ENCODE measurements at regions not wholly inside any gene's neighbourhood (a gene's known extent, or its start where the extent isn't known, plus 50 kb on each side); places are given as distances from the start of the nearest gene placed in this dataset.

GRCh38 chr2:168326572-168326971, 79.2 kb upstream of the STK39 start (continued):
- no peak for TF ChIP-seq TCF7L2 (IDR thresholded peaks at IDR 0.05; ENCODE audit: borderline replicate concordance, extremely low read depth, insufficient read depth, insufficient read length)

- no peaks in the 10 kb centered on the region for H3K79me2 ChIP-seq (ENCODE audit: insufficient read depth, low read length)
- H3K27me3 ChIP-seq (ENCODE audit: insufficient read depth, low read length): no peaks in the 10 kb centered on the region
- no peaks in the 10 kb centered on the region for H3K9me3 ChIP-seq (ENCODE audit: control insufficient read depth in 1 of 2, insufficient read depth in 1 of 2, low read depth in 1 of 2, low read length in 2 of 2)
- H3K9me2 ChIP-seq (ENCODE audit: insufficient read depth): no peaks in the 10 kb centered on the region
- no peak overlapping the region for H3K9ac ChIP-seq (ENCODE audit: low read length)
- H3K4me1 ChIP-seq (ENCODE audit: control insufficient read depth in 1 of 2, insufficient read depth in 2 of 2, low read length in 2 of 2): no peaks in the 10 kb centered on the region
- no TSS peak for BruUV-seq (replicated peaks)
- ATAC-seq: no peak
- no peak for DNase-seq (ENCODE audit: low read depth, low spot score)
- intact Hi-C loops (cut with micrococcal nuclease): no loop called here
- H3K4me2 ChIP-seq (ENCODE audit: low read length): no peak overlapping the region
- TF ChIP-seq EGR1 (IDR thresholded peaks at IDR 0.05; ENCODE audit: low read depth): no peak
- H3K27ac ChIP-seq (ENCODE audit: low read depth, low read length): no peak overlapping the region
- ChIA-PET RAD21 (ENCODE audit: low non-redundant PET in 1 of 2, low total read pairs in 2 of 2, uncharacterized antibody in 2 of 2, unreplicated experiment in 2 of 2) (no interaction called here), POLR2A (no interaction called here), CTCF (no interaction called here)
- H2AFZ ChIP-seq (ENCODE audit: low read depth, low read length, poor library complexity, severe bottlenecking): peak overlapping the region; percentile 23
- H4K20me1 ChIP-seq (ENCODE audit: insufficient read depth): no peaks in the 10 kb centered on the region
- no peak overlapping the region for H3K4me3 ChIP-seq (replicated peaks in 1 of 2; ENCODE audit: low read depth in 1 of 2, low read length in 2 of 2)
- H3K36me3 ChIP-seq (ENCODE audit: control insufficient read depth in 1 of 2, insufficient read depth in 2 of 2, low read length in 2 of 2): no peaks in the 10 kb centered on the region
These were observed 79.9 kb upstream of the STK39 start for GRCh38 chr2:168327328-168327727.

- POLR2A ChIA-PET: no interaction called here
- Histone ChIP-seq H3K79me2 (ENCODE audit: insufficient read depth, low read length) (no peaks in the 10 kb centered on the region), H4K20me1 (ENCODE audit: insufficient read depth) (no peaks in the 10 kb centered on the region), H3K9ac (ENCODE audit: low read length) (no peak overlapping the region), H3K27ac (ENCODE audit: low read depth, low read length) (no peak overlapping the region), H3K4me1 (ENCODE audit: control insufficient read depth in 1 of 2, insufficient read depth in 2 of 2, low read length in 2 of 2) (no peaks in the 10 kb centered on the region), H3K27me3 (ENCODE audit: insufficient read depth, low read length) (no peaks in the 10 kb centered on the region), H3K36me3 (ENCODE audit: control insufficient read depth in 1 of 2, insufficient read depth in 2 of 2, low read length in 2 of 2) (no peaks in the 10 kb centered on the region), H2AFZ (ENCODE audit: low read depth, low read length, poor library complexity, severe bottlenecking) (no peak overlapping the region), H3K9me2 (ENCODE audit: insufficient read depth) (no peaks in the 10 kb centered on the region), H3K4me2 (ENCODE audit: low read length) (no peak overlapping the region), H3K9me3 (ENCODE audit: control insufficient read depth in 1 of 2, insufficient read depth in 1 of 2, low read depth in 1 of 2, low read length in 2 of 2) (no peaks in the 10 kb centered on the region), H3K4me3 (replicated peaks in 1 of 2; ENCODE audit: low read depth in 1 of 2, low read length in 2 of 2) (no peak overlapping the region)
- CTCF ChIA-PET: interaction anchor here (1.0 kb wide), 1 partner anchor 8 kb away, joined by 5 read pairs; no protein-coding TSS in a partner anchor
- ATAC-seq: peak; percentile 81
- no TSS peak for BruUV-seq (replicated peaks)
- intact Hi-C loops (cut with micrococcal nuclease): no loop called here
- RAD21 ChIA-PET (ENCODE audit: low non-redundant PET in 1 of 2, low total read pairs in 2 of 2, uncharacterized antibody in 2 of 2, unreplicated experiment in 2 of 2): interaction anchor here in 1 of 2 experiments (1.2 kb wide), 1 partner anchor 8 kb away, joined by 4 read pairs; no protein-coding TSS in a partner anchor
- no peak for DNase-seq (ENCODE audit: low read depth, low spot score)
- no peak for TF ChIP-seq ELF1 (IDR thresholded peaks at IDR 0.05; ENCODE audit: borderline replicate concordance, low read depth)
- no peak for TF ChIP-seq ATF3 (IDR thresholded peaks at IDR 0.05)
- TF ChIP-seq SRF (IDR thresholded peaks at IDR 0.05; ENCODE audit: low read depth): no peak
- TF ChIP-seq MAX (IDR thresholded peaks at IDR 0.05): no peak
- TF ChIP-seq ZBTB33 (IDR thresholded peaks at IDR 0.05; ENCODE audit: extremely low read depth, insufficient replicate concordance, low read length): no peak
- no peak for TF ChIP-seq EZH2phosphoT487 (IDR thresholded peaks at IDR 0.05; ENCODE audit: borderline replicate concordance)
- TF ChIP-seq SIN3A (IDR thresholded peaks at IDR 0.05; ENCODE audit: low read depth): no peak
- TF ChIP-seq POLR2A (IDR thresholded peaks at IDR 0.05; ENCODE audit: borderline replicate concordance, extremely low read depth, insufficient read depth, insufficient read length): no peak
- no peak for TF ChIP-seq EZH2 (IDR thresholded peaks at IDR 0.05)
- peak in 2 of 3 experiments; percentile 12 to 29; a peak in 2 of 6 replicates for TF ChIP-seq CTCF (IDR thresholded peaks at IDR 0.05 in 2 of 3, conservative IDR thresholded peaks at IDR 0.05 in 1 of 3; ENCODE audit: borderline replicate concordance in 1 of 3, insufficient read depth in 1 of 3, low read depth in 2 of 3, low read length in 2 of 3)
- TF ChIP-seq SP1 (IDR thresholded peaks at IDR 0.05; ENCODE audit: low read depth): no peak
- TF ChIP-seq TCF7L2 (IDR thresholded peaks at IDR 0.05; ENCODE audit: borderline replicate concordance, extremely low read depth, insufficient read depth, insufficient read length): no peak
- TF ChIP-seq FOSL1 (IDR thresholded peaks at IDR 0.05; ENCODE audit: low read depth): no peak
- TF ChIP-seq JUND (IDR thresholded peaks at IDR 0.05): no peak
- no peak for TF ChIP-seq ZNF274 (IDR thresholded peaks at IDR 0.05; ENCODE audit: low read depth, low read length)
These were observed 81.0 kb upstream of the STK39 start for GRCh38 chr2:168328421-168328820.

Measured in HCT116 (cell line).